ENCODE measurements at regions not wholly inside any gene's neighbourhood (a gene's known extent, or its start where the extent isn't known, plus 50 kb on each side); places are given as distances from the start of the nearest gene placed in this dataset.

DNA sequence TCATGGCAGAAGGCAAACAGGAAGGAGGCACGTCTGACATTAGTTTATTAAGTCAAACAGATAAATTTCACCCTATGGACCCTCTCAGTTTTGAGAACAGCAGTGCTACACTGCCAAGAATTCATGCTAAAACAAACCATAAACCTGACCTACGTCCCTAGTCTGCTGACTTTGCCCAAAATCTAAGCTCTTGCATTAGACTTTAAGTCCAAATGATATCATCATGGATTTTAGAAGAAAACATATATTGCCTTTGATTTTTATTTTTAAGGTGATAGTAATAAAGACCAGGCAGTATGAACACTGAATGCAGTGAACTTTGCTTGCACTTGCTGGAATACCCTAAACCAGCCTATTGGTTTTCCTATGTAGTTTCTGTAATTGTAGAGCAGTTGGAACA, 79.6 kb upstream of the GADL1 start:
- TF ChIP-seq CTCF (conservative IDR thresholded peaks at IDR 0.05; ENCODE audit: low read length) (no peak), EZH2phosphoT487 (IDR thresholded peaks at IDR 0.05; ENCODE audit: borderline replicate concordance) (no peak)

All from Loucy (cell line).